ENCODE measurements at regions not wholly inside any gene's neighbourhood (a gene's known extent, or its start where the extent isn't known, plus 50 kb on each side); places are given as distances from the start of the nearest gene placed in this dataset.

DNA sequence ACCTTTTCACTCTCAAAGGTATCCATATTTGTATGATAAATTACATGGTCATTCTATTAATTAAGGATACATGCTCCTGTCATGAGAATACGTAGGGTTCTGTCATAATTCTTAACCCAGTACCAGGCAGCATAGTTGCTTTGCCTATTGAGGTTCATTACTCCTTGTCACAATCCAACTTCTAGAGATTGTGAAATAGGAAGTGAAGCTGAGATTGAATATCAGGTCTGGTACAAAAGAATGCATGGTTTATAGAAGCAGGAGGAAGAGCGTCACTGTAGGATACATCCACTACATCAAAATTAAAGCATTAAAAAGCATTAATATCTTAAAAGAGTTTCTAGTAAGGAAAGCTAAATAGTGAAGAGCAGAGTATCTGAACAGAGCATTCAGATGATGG, 647.0 kb downstream of the IQCM start:
- TF ChIP-seq CTCF (IDR thresholded peaks at IDR 0.05) (no peak), POLR2A (IDR thresholded peaks at IDR 0.05) (no peak)
